Body of pancreas (tissue), 4 donors: ENCODE measurements at regions not wholly inside any gene's neighbourhood (a gene's known extent, or its start where the extent isn't known, plus 50 kb on each side); places are given as distances from the start of the nearest gene placed in this dataset.

Experiments used
- ATAC-seq: fragments of 150-250 bp; one replicate; pipeline ENCODE4 v1.9.1; 2016
- DNase-seq, 4 donors: peaks; one replicate each; pipeline ENCODE4 v3.0.0-alpha.2; 2019
- H3K27ac ChIP-seq, 4 donors: fragments of 200-600 bp; sonication (generic); 1 replicate in 3 of 4; 2 replicates in 1 of 4; pipeline versions ENCODE4 v1.5.1 to v1.6.1; 2016 to 2019; ENCODE audit warnings: mild to moderate bottlenecking in 1 of 4, mixed read lengths in 1 of 4, moderate library complexity in 1 of 4
- H3K27me3 ChIP-seq, 2 donors: fragments of 200-600 bp; sonication (generic); one replicate each; pipeline ENCODE4 v1.6.0; 2016; ENCODE audit warnings: mild to moderate bottlenecking in 1 of 2
- H3K36me3 ChIP-seq, 2 donors: fragments of 200-600 bp; sonication (generic); replicated peaks in 1 of 2; 2 replicates each; pipeline ENCODE4 v1.5.1; 2016; ENCODE audit warnings: low read depth in 2 of 2; ENCODE audit not compliant: insufficient read depth in 1 of 2
- H3K4me1 ChIP-seq: fragments of 200-600 bp; sonication (generic); one replicate; pipeline ENCODE4 v1.6.0; 2016
- H3K4me3 ChIP-seq, 2 donors: fragments of 200-600 bp; sonication (generic); 1 replicate in 1 of 2; 2 replicates in 1 of 2; pipeline ENCODE4 v1.5.1; 2016 to 2019
- H3K9me3 ChIP-seq, 3 donors: fragments of 200-600 bp; sonication (generic); 1 replicate in 2 of 3; 2 replicates in 1 of 3; pipeline ENCODE4 v1.5.1; 2016
- POLR2A ChIP-seq, 3 donors: fragments of 450-650 bp; IDR thresholded peaks; one replicate each; pipeline ENCODE4 v1.6.1; 2016; ENCODE audit warnings: antibody characterized with exemption in 3 of 3, mild to moderate bottlenecking in 2 of 3
- WGBS, 2 donors: methylation state at CpG; one replicate each; pipeline ENCODE4 v1.1.5; 2017; 5-methylcytosine and 5-hydroxymethylcytosine counted together
- intact Hi-C: fragments of 100-400 bp; cut with DNase I; formaldehyde crosslinking; loops from one replicate; pipeline ENCODE4 v1.15.1; 2023
- TF ChIP-seq, protein P1 (sequence below), 7 experiments: fragments of 450-650 bp in 4 of 7; fragments of 200-600 bp in 3 of 7; sonication (generic) in 3 of 7; IDR thresholded peaks; one replicate each; pipeline ENCODE4 v1.5.1; 2016 to 2019; ENCODE audit warnings: antibody characterized with exemption in 7 of 7

- Histone ChIP-seq H3K27me3 (no peaks in the 10 kb centered on the region), H3K4me3 (no peak overlapping the region), H3K36me3 (no peaks in the 10 kb centered on the region), H3K27ac (no peak overlapping the region), H3K4me1 (no peaks in the 10 kb centered on the region), H3K9me3 (no peaks in the 10 kb centered on the region)
- TF ChIP-seq, protein P1, sequence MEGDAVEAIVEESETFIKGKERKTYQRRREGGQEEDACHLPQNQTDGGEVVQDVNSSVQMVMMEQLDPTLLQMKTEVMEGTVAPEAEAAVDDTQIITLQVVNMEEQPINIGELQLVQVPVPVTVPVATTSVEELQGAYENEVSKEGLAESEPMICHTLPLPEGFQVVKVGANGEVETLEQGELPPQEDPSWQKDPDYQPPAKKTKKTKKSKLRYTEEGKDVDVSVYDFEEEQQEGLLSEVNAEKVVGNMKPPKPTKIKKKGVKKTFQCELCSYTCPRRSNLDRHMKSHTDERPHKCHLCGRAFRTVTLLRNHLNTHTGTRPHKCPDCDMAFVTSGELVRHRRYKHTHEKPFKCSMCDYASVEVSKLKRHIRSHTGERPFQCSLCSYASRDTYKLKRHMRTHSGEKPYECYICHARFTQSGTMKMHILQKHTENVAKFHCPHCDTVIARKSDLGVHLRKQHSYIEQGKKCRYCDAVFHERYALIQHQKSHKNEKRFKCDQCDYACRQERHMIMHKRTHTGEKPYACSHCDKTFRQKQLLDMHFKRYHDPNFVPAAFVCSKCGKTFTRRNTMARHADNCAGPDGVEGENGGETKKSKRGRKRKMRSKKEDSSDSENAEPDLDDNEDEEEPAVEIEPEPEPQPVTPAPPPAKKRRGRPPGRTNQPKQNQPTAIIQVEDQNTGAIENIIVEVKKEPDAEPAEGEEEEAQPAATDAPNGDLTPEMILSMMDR (IDR thresholded peaks at IDR 0.05) = no peak
- TF ChIP-seq POLR2A (IDR thresholded peaks at IDR 0.05) = no peak
- 75 to 77% methylated on average over 4 of the region's 4 CpGs for WGBS, 2 donors
- intact Hi-C loops = no loop called here
- DNase-seq (no peak), ATAC-seq (no peak)
Measured at GRCh38 chr1:232340446-232340845, 289.5 kb downstream of the SIPA1L2 start.

- Histone ChIP-seq H3K27me3 (no peaks in the 10 kb centered on the region), H3K36me3 (no peaks in the 10 kb centered on the region), H3K27ac (no peak overlapping the region), H3K9me3 (no peaks in the 10 kb centered on the region), H3K4me3 (no peak overlapping the region), H3K4me1 (no peaks in the 10 kb centered on the region)
- TF ChIP-seq, protein P1 (IDR thresholded peaks at IDR 0.05) = no peak
- TF ChIP-seq POLR2A (IDR thresholded peaks at IDR 0.05) = no peak
- intact Hi-C loops = no loop called here
- 25 to 64% methylated on average over 1 to 2 of the region's 2 CpGs for WGBS, 2 donors
- DNase-seq (no peak), ATAC-seq (no peak)
Measured at GRCh38 chr1:232339073-232339472, 290.9 kb downstream of the SIPA1L2 start.

DNA sequence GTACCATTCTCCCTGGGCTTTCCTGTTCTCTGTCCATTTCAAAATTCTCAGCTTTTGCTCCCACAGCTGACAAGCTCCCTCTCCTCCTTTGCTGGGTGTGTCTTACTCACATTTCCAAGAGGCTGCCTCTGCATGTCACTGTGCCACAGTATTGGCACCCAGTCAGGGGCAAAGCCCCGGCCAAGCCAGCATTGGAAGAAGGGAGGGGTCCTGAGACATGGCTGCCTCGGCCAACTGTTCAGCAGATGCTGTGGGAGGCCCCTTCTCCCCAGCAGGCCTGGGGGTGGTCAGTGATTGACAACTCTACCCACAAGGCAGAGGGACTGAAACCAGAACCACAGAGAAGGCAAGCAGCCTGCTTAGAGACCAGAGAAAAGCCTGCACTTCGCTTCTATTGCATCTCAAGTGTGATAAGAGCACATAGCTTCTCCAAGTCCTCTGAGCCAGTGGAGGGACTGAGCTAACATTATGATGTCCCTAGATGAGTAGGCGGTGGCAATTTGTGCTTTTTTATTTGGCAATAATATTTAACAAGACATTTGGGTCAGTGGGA is 294.1 kb downstream of the SIPA1L2 start:
- intact Hi-C loops = no loop called here
- no peaks in the 10 kb centered on the region for H3K27me3 ChIP-seq
- no peaks in the 10 kb centered on the region for H3K9me3 ChIP-seq
- no peak overlapping the region for H3K27ac ChIP-seq
- WGBS, 2 donors = 84 to 85% methylated on average over 2 to 4 of the region's 4 CpGs
- DNase-seq = no peak
- H3K4me3 ChIP-seq = no peak overlapping the region
- no peaks in the 10 kb centered on the region for H3K4me1 ChIP-seq
- TF ChIP-seq POLR2A (IDR thresholded peaks at IDR 0.05) = no peak
- no peaks in the 10 kb centered on the region for H3K36me3 ChIP-seq
- no peak for ATAC-seq

DNA sequence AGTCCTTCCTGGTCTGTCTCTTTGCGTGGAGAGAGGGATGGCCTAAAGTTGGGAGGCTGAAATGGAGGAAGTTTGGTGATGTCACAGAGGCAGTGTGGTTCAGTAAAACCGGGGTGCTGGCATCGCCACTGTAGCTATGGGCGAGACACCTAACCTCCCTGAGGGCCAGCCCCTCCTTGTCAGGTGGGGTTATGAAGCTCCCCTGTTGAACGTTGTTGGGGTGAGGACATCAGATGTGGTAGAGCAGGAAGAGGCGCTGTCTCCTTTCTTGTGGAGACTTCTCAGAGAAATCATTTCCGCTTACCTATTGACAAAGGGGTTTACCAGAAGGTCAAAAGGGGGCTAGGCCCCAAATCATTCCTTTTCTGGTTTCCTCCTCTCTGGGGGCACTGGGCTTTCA is 294.7 kb downstream of the SIPA1L2 start:
- Histone ChIP-seq H3K9me3 (no peaks in the 10 kb centered on the region), H3K36me3 (no peaks in the 10 kb centered on the region), H3K27me3 (no peaks in the 10 kb centered on the region), H3K4me3 (no peak overlapping the region), H3K27ac (no peak overlapping the region), H3K4me1 (no peaks in the 10 kb centered on the region)
- intact Hi-C loops = no loop called here
- no peak for ATAC-seq
- WGBS, 2 donors = 68 to 86% methylated on average over 7 of the region's 7 CpGs
- TF ChIP-seq POLR2A (IDR thresholded peaks at IDR 0.05) = no peak
- TF ChIP-seq, protein P1 (IDR thresholded peaks at IDR 0.05) = no peak
- no peak for DNase-seq

DNA sequence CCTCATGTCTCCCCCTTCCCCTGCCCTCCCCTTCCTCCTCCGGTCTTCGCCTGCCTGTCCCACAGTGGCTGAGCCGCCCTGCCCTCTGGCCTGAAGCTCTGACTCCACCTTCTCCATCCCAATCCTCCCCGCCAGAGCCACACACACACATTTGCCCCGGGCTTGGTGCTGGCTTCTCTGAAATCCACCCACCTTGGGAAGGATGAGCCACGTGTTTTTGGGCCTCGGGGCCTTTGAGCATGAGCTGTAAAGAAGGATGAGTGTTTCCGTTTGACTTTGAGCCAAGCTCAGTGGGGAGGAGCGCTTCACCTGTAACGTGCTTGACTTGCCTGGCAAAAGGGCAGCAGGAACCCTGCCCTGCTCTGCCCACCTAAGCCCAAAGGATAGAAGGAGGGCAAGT is 295.1 kb downstream of the SIPA1L2 start:
- intact Hi-C loops = no loop called here
- 83 to 87% methylated on average over 10 of the region's 10 CpGs for WGBS, 2 donors
- no peak overlapping the region for H3K4me3 ChIP-seq
- H3K27me3 ChIP-seq = no peaks in the 10 kb centered on the region
- no peaks in the 10 kb centered on the region for H3K9me3 ChIP-seq
- ATAC-seq (no peak), DNase-seq (no peak)
- no peak for TF ChIP-seq POLR2A (IDR thresholded peaks at IDR 0.05)
- TF ChIP-seq, protein P1 (IDR thresholded peaks at IDR 0.05) = no peak
- H3K4me1 ChIP-seq = no peaks in the 10 kb centered on the region
- no peaks in the 10 kb centered on the region for H3K36me3 ChIP-seq
- no peak overlapping the region for H3K27ac ChIP-seq
